AG09319 (cell line): ENCODE measurements at regions not wholly inside any gene's neighbourhood (a gene's known extent, or its start where the extent isn't known, plus 50 kb on each side); places are given as distances from the start of the nearest gene placed in this dataset.

ENCODE experiments used
- DNase-seq: peaks from one replicate; pipeline ENCODE4 v3.0.0-alpha.2; 2010; ENCODE audit warnings: low read depth; ENCODE audit errors: extremely low read depth
- CTCF ChIP-seq: IDR thresholded peaks from 2 replicates; pipeline ENCODE4 v1.5.1; 2011; ENCODE audit warnings: low read depth, mild to moderate bottlenecking, inconsistent platforms, low read length, moderate library complexity

GRCh38 chr4:10168151-10168550 is 51.6 kb upstream of the WDR1 start:
- TF ChIP-seq CTCF, result no peak

GRCh38 chr4:10167201-10167600 is 50.6 kb upstream of the WDR1 start:
- no peak for TF ChIP-seq CTCF
- no peak for DNase-seq

More at GRCh38 chr4:10168151-10168550, 51.6 kb upstream of the WDR1 start:
- DNase-seq, result no peak
